T-helper 1 cell treated with Interleukin-12 subunit alpha and Interleukin-12 subunit beta and Interleukin-4 antibody, amounts not matched to agents 30 μg/mL and 1 μg/mL, for 36 hours (primary cell): ENCODE measurements at regions not wholly inside any gene's neighbourhood (a gene's known extent, or its start where the extent isn't known, plus 50 kb on each side); places are given as distances from the start of the nearest gene placed in this dataset.
"Not testable (repeated sequence)": the region's sequence is repeated elsewhere in the genome, so short reads cannot be mapped to it uniquely, and the experiment has no call there.

Experiments
- H3K27ac Mint-ChIP-seq: one replicate; pipeline ENCODE4 v1.8.0; 2021; ENCODE audit warnings: mild to moderate bottlenecking, mixed read lengths
- H3K27me3 Mint-ChIP-seq: one replicate; pipeline ENCODE4 v1.8.0; 2021; ENCODE audit warnings: low read depth, mixed read lengths
- H3K36me3 Mint-ChIP-seq: one replicate; pipeline ENCODE4 v1.8.0; 2021; ENCODE audit warnings: low read depth, mixed read lengths
- H3K4me1 Mint-ChIP-seq: one replicate; pipeline ENCODE4 v1.8.0; 2021; ENCODE audit warnings: low read depth, mixed read lengths
- H3K4me3 Mint-ChIP-seq: one replicate; pipeline ENCODE4 v1.8.0; 2021; ENCODE audit warnings: mild to moderate bottlenecking, moderate library complexity, mixed read lengths
- H3K9me3 Mint-ChIP-seq: one replicate; pipeline ENCODE4 v1.8.0; 2021; ENCODE audit warnings: mixed read lengths

GRCh38 chr13:104605435-104605834 lies 1539.2 kb upstream of the SLC10A2 start:
- not testable (repeated sequence) for H3K9me3 Mint-ChIP-seq, H3K4me3 Mint-ChIP-seq, H3K27me3 Mint-ChIP-seq, H3K27ac Mint-ChIP-seq, H3K4me1 Mint-ChIP-seq, H3K36me3 Mint-ChIP-seq

GRCh38 chr13:104597546-104598180 lies 1531.4 kb upstream of the SLC10A2 start:
- no peak overlapping the region for H3K27ac Mint-ChIP-seq
- H3K27me3 Mint-ChIP-seq, result no peaks in the 10 kb centered on the region
- H3K36me3 Mint-ChIP-seq, result no peaks in the 10 kb centered on the region
- no peaks in the 10 kb centered on the region for H3K9me3 Mint-ChIP-seq
- H3K4me1 Mint-ChIP-seq, result no peaks in the 10 kb centered on the region
- no peak overlapping the region for H3K4me3 Mint-ChIP-seq

- no peaks in the 10 kb centered on the region for H3K4me1 Mint-ChIP-seq
- no peaks in the 10 kb centered on the region for H3K27me3 Mint-ChIP-seq
- no peaks in the 10 kb centered on the region for H3K9me3 Mint-ChIP-seq
- no peaks in the 10 kb centered on the region for H3K36me3 Mint-ChIP-seq
- H3K27ac Mint-ChIP-seq, result no peak overlapping the region
- H3K4me3 Mint-ChIP-seq, result no peak overlapping the region
These were observed 1529.3 kb upstream of the SLC10A2 start for GRCh38 chr13:104595511-104595910.

- no peaks in the 10 kb centered on the region for H3K9me3 Mint-ChIP-seq
- no peaks in the 10 kb centered on the region for H3K27me3 Mint-ChIP-seq
- no peak overlapping the region for H3K4me3 Mint-ChIP-seq
- no peak overlapping the region for H3K27ac Mint-ChIP-seq
- H3K4me1 Mint-ChIP-seq, result no peaks in the 10 kb centered on the region
- H3K36me3 Mint-ChIP-seq, result no peaks in the 10 kb centered on the region
These were observed 1528.6 kb upstream of the SLC10A2 start for GRCh38 chr13:104594806-104595205.

GRCh38 chr13:104593693-104594092 lies 1527.5 kb upstream of the SLC10A2 start:
- no peaks in the 10 kb centered on the region for H3K27me3 Mint-ChIP-seq
- no peak overlapping the region for H3K27ac Mint-ChIP-seq
- no peaks in the 10 kb centered on the region for H3K36me3 Mint-ChIP-seq
- H3K4me1 Mint-ChIP-seq, result no peaks in the 10 kb centered on the region
- no peak overlapping the region for H3K4me3 Mint-ChIP-seq
- no peaks in the 10 kb centered on the region for H3K9me3 Mint-ChIP-seq

- no peaks in the 10 kb centered on the region for H3K36me3 Mint-ChIP-seq
- H3K27me3 Mint-ChIP-seq, result no peaks in the 10 kb centered on the region
- no peaks in the 10 kb centered on the region for H3K4me1 Mint-ChIP-seq
- no peaks in the 10 kb centered on the region for H3K9me3 Mint-ChIP-seq
- H3K4me3 Mint-ChIP-seq, result no peak overlapping the region
- no peak overlapping the region for H3K27ac Mint-ChIP-seq
These were observed 1527.0 kb upstream of the SLC10A2 start for GRCh38 chr13:104593251-104593576.

- Mint-ChIP-seq H3K27me3 (no peaks in the 10 kb centered on the region), H3K4me3 (no peak overlapping the region), H3K9me3 (no peaks in the 10 kb centered on the region), H3K27ac (no peak overlapping the region), H3K4me1 (no peaks in the 10 kb centered on the region), H3K36me3 (no peaks in the 10 kb centered on the region)
These were observed 1526.5 kb upstream of the SLC10A2 start for GRCh38 chr13:104592545-104593250.

- no peaks in the 10 kb centered on the region for H3K36me3 Mint-ChIP-seq
- H3K4me1 Mint-ChIP-seq, result no peaks in the 10 kb centered on the region
- no peaks in the 10 kb centered on the region for H3K27me3 Mint-ChIP-seq
- no peak overlapping the region for H3K4me3 Mint-ChIP-seq
- H3K27ac Mint-ChIP-seq, result no peak overlapping the region
- H3K9me3 Mint-ChIP-seq, result no peaks in the 10 kb centered on the region
These were observed 1525.9 kb upstream of the SLC10A2 start for GRCh38 chr13:104592127-104592526.

GRCh38 chr13:104586051-104586746 lies 1520.0 kb upstream of the SLC10A2 start:
- no peaks in the 10 kb centered on the region for H3K4me1 Mint-ChIP-seq
- no peaks in the 10 kb centered on the region for H3K27me3 Mint-ChIP-seq
- no peaks in the 10 kb centered on the region for H3K36me3 Mint-ChIP-seq
- no peak overlapping the region for H3K4me3 Mint-ChIP-seq
- no peaks in the 10 kb centered on the region for H3K9me3 Mint-ChIP-seq
- no peak overlapping the region for H3K27ac Mint-ChIP-seq

- Mint-ChIP-seq H3K4me3 (no peak overlapping the region), H3K27me3 (no peaks in the 10 kb centered on the region), H3K36me3 (no peaks in the 10 kb centered on the region), H3K4me1 (no peaks in the 10 kb centered on the region), H3K27ac (no peak overlapping the region), H3K9me3 (no peaks in the 10 kb centered on the region)
These were observed 1518.3 kb upstream of the SLC10A2 start for GRCh38 chr13:104584481-104584880.

- H3K36me3 Mint-ChIP-seq, result no peaks in the 10 kb centered on the region
- H3K27ac Mint-ChIP-seq, result no peak overlapping the region
- H3K4me3 Mint-ChIP-seq, result no peak overlapping the region
- H3K27me3 Mint-ChIP-seq, result no peaks in the 10 kb centered on the region
- H3K4me1 Mint-ChIP-seq, result no peaks in the 10 kb centered on the region
- no peaks in the 10 kb centered on the region for H3K9me3 Mint-ChIP-seq
These were observed 1514.7 kb upstream of the SLC10A2 start for GRCh38 chr13:104580931-104581330.

- H3K27ac Mint-ChIP-seq, result no peak overlapping the region
- H3K9me3 Mint-ChIP-seq, result no peaks in the 10 kb centered on the region
- no peaks in the 10 kb centered on the region for H3K36me3 Mint-ChIP-seq
- H3K4me3 Mint-ChIP-seq, result no peak overlapping the region
- no peaks in the 10 kb centered on the region for H3K27me3 Mint-ChIP-seq
- H3K4me1 Mint-ChIP-seq, result no peaks in the 10 kb centered on the region
These were observed 1511.0 kb upstream of the SLC10A2 start for GRCh38 chr13:104577071-104577815.

- H3K27ac Mint-ChIP-seq, result no peak overlapping the region
- no peaks in the 10 kb centered on the region for H3K4me1 Mint-ChIP-seq
- no peaks in the 10 kb centered on the region for H3K9me3 Mint-ChIP-seq
- H3K36me3 Mint-ChIP-seq, result no peaks in the 10 kb centered on the region
- no peaks in the 10 kb centered on the region for H3K27me3 Mint-ChIP-seq
- H3K4me3 Mint-ChIP-seq, result no peak overlapping the region
These were observed 1505.6 kb upstream of the SLC10A2 start for GRCh38 chr13:104571893-104572229.

GRCh38 chr13:104571161-104571892 lies 1505.1 kb upstream of the SLC10A2 start:
- Mint-ChIP-seq H3K36me3 (no peaks in the 10 kb centered on the region), H3K27ac (no peak overlapping the region), H3K27me3 (no peaks in the 10 kb centered on the region), H3K9me3 (no peaks in the 10 kb centered on the region), H3K4me3 (no peak overlapping the region), H3K4me1 (no peaks in the 10 kb centered on the region)
